ENCODE measurements at regions not wholly inside any gene's neighbourhood (a gene's known extent, or its start where the extent isn't known, plus 50 kb on each side); places are given as distances from the start of the nearest gene placed in this dataset.

DNA sequence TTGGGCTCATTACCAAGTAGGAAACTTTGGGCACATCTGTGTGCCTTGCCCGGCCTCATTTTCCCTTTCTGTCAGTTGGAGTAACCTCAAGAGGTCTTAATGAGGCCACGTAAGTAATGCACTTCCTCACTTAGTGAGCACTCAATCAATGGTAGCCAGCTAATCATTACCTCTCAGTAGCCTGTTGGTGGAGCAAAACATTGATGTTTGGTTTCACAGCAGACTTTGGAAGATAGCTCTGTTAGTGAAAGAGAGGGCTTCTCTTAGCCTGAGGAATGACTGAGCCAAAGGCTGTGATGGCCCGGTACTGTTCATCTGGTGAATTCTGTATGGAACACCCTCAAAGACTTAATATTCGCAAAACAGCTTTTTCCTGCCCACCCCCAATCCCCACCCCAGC, 55.9 kb upstream of the ID4 start:
- peaks cover 0 to 4% (median 0%) of the 10 kb centered on the region in 7 donors for H3K9me3 Mint-ChIP-seq
- no peak overlapping the region for H3K27ac ChIP-seq (ENCODE audit: insufficient read depth, low read length, poor library complexity, severe bottlenecking)
- no peak overlapping the region for H3K4me3 Mint-ChIP-seq
- no peak overlapping the region for H3K27ac Mint-ChIP-seq
- H3K36me3 Mint-ChIP-seq, result no peaks in the 10 kb centered on the region
- H3K4me1 ChIP-seq (ENCODE audit: control insufficient read depth, insufficient read depth, low read length, poor library complexity, severe bottlenecking), result no peaks in the 10 kb centered on the region
- no peaks in the 10 kb centered on the region for H3K36me3 ChIP-seq (ENCODE audit: control insufficient read depth, insufficient read depth, low read length)
- no peaks in the 10 kb centered on the region for H3K4me1 Mint-ChIP-seq
- no peaks in the 10 kb centered on the region for H3K27me3 Mint-ChIP-seq
- ATAC-seq (ENCODE audit: low read depth in 2 of 2) (no peak), DNase-seq (no peak)
- no peaks in the 10 kb centered on the region for H3K27me3 ChIP-seq (ENCODE audit: control insufficient read depth, insufficient read depth, low read length)
- H3K9me3 ChIP-seq (ENCODE audit: control insufficient read depth in 2 of 2, low read length in 2 of 2), result no peaks in the 10 kb centered on the region
- no peak overlapping the region for H3K4me3 ChIP-seq (ENCODE audit: low read depth, low read length)

DNA sequence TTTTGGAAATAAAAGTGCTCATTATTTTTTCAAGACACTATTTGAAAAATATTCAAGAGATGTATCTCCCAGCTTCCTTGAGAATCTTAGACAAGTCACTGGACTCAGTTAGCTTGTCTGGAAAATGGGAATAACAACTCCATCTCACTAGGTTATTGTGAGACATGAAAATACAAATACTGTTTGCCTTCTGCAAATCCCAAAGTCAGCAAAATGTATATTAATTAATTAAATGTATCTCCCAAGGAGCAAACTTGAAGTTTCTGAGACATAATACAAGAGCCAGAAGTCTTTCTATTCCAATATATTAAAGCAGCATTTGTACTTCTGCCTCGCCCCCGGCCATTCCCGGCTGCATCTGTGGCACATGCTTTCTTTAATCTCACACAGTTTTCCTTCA, 54.6 kb upstream of the ID4 start:
- Histone ChIP-seq H3K4me1 (ENCODE audit: control insufficient read depth, insufficient read depth, low read length, poor library complexity, severe bottlenecking) (no peaks in the 10 kb centered on the region), H3K36me3 (ENCODE audit: control insufficient read depth, insufficient read depth, low read length) (no peaks in the 10 kb centered on the region), H3K27me3 (ENCODE audit: control insufficient read depth, insufficient read depth, low read length) (no peaks in the 10 kb centered on the region), H3K4me3 (ENCODE audit: low read depth, low read length) (no peak overlapping the region), H3K27ac (ENCODE audit: insufficient read depth, low read length, poor library complexity, severe bottlenecking) (no peak overlapping the region), H3K9me3 (ENCODE audit: control insufficient read depth in 2 of 2, low read length in 2 of 2) (no peaks in the 10 kb centered on the region)
- DNase-seq (no peak), ATAC-seq (ENCODE audit: low read depth in 2 of 2) (no peak)
- no peaks in the 10 kb centered on the region for H3K4me1 Mint-ChIP-seq
- no peak overlapping the region for H3K4me3 Mint-ChIP-seq
- no peak overlapping the region for H3K27ac Mint-ChIP-seq
- H3K27me3 Mint-ChIP-seq, result no peaks in the 10 kb centered on the region
- H3K36me3 Mint-ChIP-seq, result no peaks in the 10 kb centered on the region
- H3K9me3 Mint-ChIP-seq, result peaks cover 0 to 4% (median 0%) of the 10 kb centered on the region in 7 donors

All from CD4-positive, CD25-positive, alpha-beta regulatory T cell (primary cell).